ENCODE measurements at regions not wholly inside any gene's neighbourhood (a gene's known extent, or its start where the extent isn't known, plus 50 kb on each side); places are given as distances from the start of the nearest gene placed in this dataset.

GRCh38 chr15:39167164-39168058 lies 413.5 kb upstream of the THBS1 start:
- no peak for TF ChIP-seq CTCF (IDR thresholded peaks at IDR 0.05; ENCODE audit: poor library complexity, severe bottlenecking)
- TF ChIP-seq MXI1 (conservative IDR thresholded peaks at IDR 0.05; ENCODE audit: poor library complexity, severe bottlenecking) = no peak
- TF ChIP-seq EZH2 (IDR thresholded peaks at IDR 0.05; ENCODE audit: borderline replicate concordance, insufficient read depth, low read length, poor library complexity, severe bottlenecking) = no peak
- TF ChIP-seq POLR2AphosphoS5 (IDR thresholded peaks at IDR 0.05) = no peak
- TF ChIP-seq REST (IDR thresholded peaks at IDR 0.05; ENCODE audit: borderline replicate concordance) = no peak
- no peak for TF ChIP-seq EP300 (conservative IDR thresholded peaks at IDR 0.05; ENCODE audit: poor library complexity, severe bottlenecking)
